ENCODE measurements at regions not wholly inside any gene's neighbourhood (a gene's known extent, or its start where the extent isn't known, plus 50 kb on each side); places are given as distances from the start of the nearest gene placed in this dataset.
"Not testable (repeated sequence)": the region's sequence is repeated elsewhere in the genome, so short reads cannot be mapped to it uniquely, and the experiment has no call there.

GRCh38 chr11:98536023-98536422, 484.7 kb upstream of the CNTN5 start:
- Histone ChIP-seq H3F3A (ENCODE audit: insufficient read depth, low read depth) (no peaks in the 10 kb centered on the region), H4K20me1 (ENCODE audit: insufficient read depth) (no peaks in the 10 kb centered on the region), H3K27me3 (ENCODE audit: insufficient read depth, low read depth) (no peaks in the 10 kb centered on the region), H3K4me2 (no peak overlapping the region), H3K27ac (no peak overlapping the region), H3K79me2 (ENCODE audit: low read depth) (no peaks in the 10 kb centered on the region), H3K4me1 (replicated peaks; ENCODE audit: insufficient read depth) (no peaks in the 10 kb centered on the region), H3K36me3 (ENCODE audit: low read depth) (no peaks in the 10 kb centered on the region), H3K9me3 (ENCODE audit: insufficient read depth, low read depth) (no peaks in the 10 kb centered on the region), H3K4me3 (no peak overlapping the region), H3K9me2 (ENCODE audit: insufficient read depth) (no peaks in the 10 kb centered on the region), H2AFZ (no peak overlapping the region)
- TF ChIP-seq, protein P1, sequence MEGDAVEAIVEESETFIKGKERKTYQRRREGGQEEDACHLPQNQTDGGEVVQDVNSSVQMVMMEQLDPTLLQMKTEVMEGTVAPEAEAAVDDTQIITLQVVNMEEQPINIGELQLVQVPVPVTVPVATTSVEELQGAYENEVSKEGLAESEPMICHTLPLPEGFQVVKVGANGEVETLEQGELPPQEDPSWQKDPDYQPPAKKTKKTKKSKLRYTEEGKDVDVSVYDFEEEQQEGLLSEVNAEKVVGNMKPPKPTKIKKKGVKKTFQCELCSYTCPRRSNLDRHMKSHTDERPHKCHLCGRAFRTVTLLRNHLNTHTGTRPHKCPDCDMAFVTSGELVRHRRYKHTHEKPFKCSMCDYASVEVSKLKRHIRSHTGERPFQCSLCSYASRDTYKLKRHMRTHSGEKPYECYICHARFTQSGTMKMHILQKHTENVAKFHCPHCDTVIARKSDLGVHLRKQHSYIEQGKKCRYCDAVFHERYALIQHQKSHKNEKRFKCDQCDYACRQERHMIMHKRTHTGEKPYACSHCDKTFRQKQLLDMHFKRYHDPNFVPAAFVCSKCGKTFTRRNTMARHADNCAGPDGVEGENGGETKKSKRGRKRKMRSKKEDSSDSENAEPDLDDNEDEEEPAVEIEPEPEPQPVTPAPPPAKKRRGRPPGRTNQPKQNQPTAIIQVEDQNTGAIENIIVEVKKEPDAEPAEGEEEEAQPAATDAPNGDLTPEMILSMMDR (conservative IDR thresholded peaks at IDR 0.05) = no peak
- TF ChIP-seq EZH2 (IDR thresholded peaks at IDR 0.05; ENCODE audit: low read depth) = no peak
- intact Hi-C loops (cut with micrococcal nuclease; ENCODE audit: unreplicated experiment) = no loop called here
- POLR2A ChIA-PET (ENCODE audit: unreplicated experiment) = interaction anchor here (0.7 kb wide), 1 partner anchor 368 kb away, joined by 9 read pairs; no protein-coding TSS in a partner anchor
- BruUV-seq (replicated peaks) = no TSS peak
- CTCF ChIA-PET = no interaction called here
- no peak for DNase-seq

- H3K9me2 ChIP-seq (ENCODE audit: insufficient read depth); H4K20me1 ChIP-seq (ENCODE audit: insufficient read depth); DNase-seq; H3K36me3 ChIP-seq (ENCODE audit: low read depth); H3K4me1 ChIP-seq (replicated peaks; ENCODE audit: insufficient read depth); CTCF ChIA-PET; H3F3A ChIP-seq (ENCODE audit: insufficient read depth, low read depth); H3K27ac ChIP-seq; H3K4me3 ChIP-seq; POLR2A ChIA-PET (ENCODE audit: unreplicated experiment); BruUV-seq (replicated peaks); H3K9me3 ChIP-seq (ENCODE audit: insufficient read depth, low read depth); H3K27me3 ChIP-seq (ENCODE audit: insufficient read depth, low read depth); intact Hi-C loops (cut with micrococcal nuclease; ENCODE audit: unreplicated experiment); H3K4me2 ChIP-seq; H3K79me2 ChIP-seq (ENCODE audit: low read depth): not testable (repeated sequence)
- peak overlapping the region; percentile 64; the same call in 1 of the 2 replicates for H2AFZ ChIP-seq
These were observed 482.4 kb upstream of the CNTN5 start for GRCh38 chr11:98538358-98538757.

- Histone ChIP-seq H4K20me1 (ENCODE audit: insufficient read depth) (no peaks in the 10 kb centered on the region), H3K27me3 (ENCODE audit: insufficient read depth, low read depth) (no peaks in the 10 kb centered on the region), H3K27ac (no peak overlapping the region), H3K4me3 (no peak overlapping the region), H3K79me2 (ENCODE audit: low read depth) (no peaks in the 10 kb centered on the region), H2AFZ (no peak overlapping the region; the same call in 1 of the 2 replicates), H3F3A (ENCODE audit: insufficient read depth, low read depth) (no peaks in the 10 kb centered on the region), H3K4me1 (replicated peaks; ENCODE audit: insufficient read depth) (no peaks in the 10 kb centered on the region), H3K9me3 (ENCODE audit: insufficient read depth, low read depth) (no peaks in the 10 kb centered on the region), H3K4me2 (no peak overlapping the region), H3K36me3 (ENCODE audit: low read depth) (no peaks in the 10 kb centered on the region), H3K9me2 (ENCODE audit: insufficient read depth) (no peaks in the 10 kb centered on the region)
- intact Hi-C loops (cut with micrococcal nuclease; ENCODE audit: unreplicated experiment) = no loop called here
- BruUV-seq (replicated peaks) = no TSS peak
- TF ChIP-seq EZH2 (IDR thresholded peaks at IDR 0.05; ENCODE audit: low read depth) = no peak
- DNase-seq = no peak
- CTCF ChIA-PET = no interaction called here
- POLR2A ChIA-PET (ENCODE audit: unreplicated experiment) = no interaction called here
These were observed 475.1 kb upstream of the CNTN5 start for GRCh38 chr11:98545544-98546175.

GRCh38 chr11:98549571-98549970, 471.2 kb upstream of the CNTN5 start:
- Histone ChIP-seq H4K20me1 (ENCODE audit: insufficient read depth) (no peaks in the 10 kb centered on the region), H3K4me1 (replicated peaks; ENCODE audit: insufficient read depth) (no peaks in the 10 kb centered on the region), H2AFZ (no peak overlapping the region), H3K79me2 (ENCODE audit: low read depth) (no peaks in the 10 kb centered on the region), H3K36me3 (ENCODE audit: low read depth) (no peaks in the 10 kb centered on the region), H3F3A (ENCODE audit: insufficient read depth, low read depth) (no peaks in the 10 kb centered on the region), H3K9me2 (ENCODE audit: insufficient read depth) (no peaks in the 10 kb centered on the region), H3K4me2 (no peak overlapping the region), H3K4me3 (no peak overlapping the region), H3K27ac (no peak overlapping the region), H3K9me3 (ENCODE audit: insufficient read depth, low read depth) (no peaks in the 10 kb centered on the region), H3K27me3 (ENCODE audit: insufficient read depth, low read depth) (no peaks in the 10 kb centered on the region)
- BruUV-seq (replicated peaks) = no TSS peak
- ChIA-PET CTCF (no interaction called here), POLR2A (ENCODE audit: unreplicated experiment) (no interaction called here)
- TF ChIP-seq, protein P1 (conservative IDR thresholded peaks at IDR 0.05) = no peak
- no peak for TF ChIP-seq EZH2 (IDR thresholded peaks at IDR 0.05; ENCODE audit: low read depth)
- intact Hi-C loops (cut with micrococcal nuclease; ENCODE audit: unreplicated experiment) = no loop called here
- no peak for DNase-seq

Data from PC-9 (cell line).